ENCODE measurements at regions not wholly inside any gene's neighbourhood (a gene's known extent, or its start where the extent isn't known, plus 50 kb on each side); places are given as distances from the start of the nearest gene placed in this dataset.

- TF ChIP-seq CTCF (IDR thresholded peaks at IDR 0.05) = no peak
- TF ChIP-seq EZH2 (IDR thresholded peaks at IDR 0.05) = no peak
Observed at GRCh38 chr2:30392097-30392496, 54.9 kb upstream of the LCLAT1 start.
